ENCODE measurements at regions not wholly inside any gene's neighbourhood (a gene's known extent, or its start where the extent isn't known, plus 50 kb on each side); places are given as distances from the start of the nearest gene placed in this dataset.
"Not testable (repeated sequence)": the region's sequence is repeated elsewhere in the genome, so short reads cannot be mapped to it uniquely, and the experiment has no call there.

DNA sequence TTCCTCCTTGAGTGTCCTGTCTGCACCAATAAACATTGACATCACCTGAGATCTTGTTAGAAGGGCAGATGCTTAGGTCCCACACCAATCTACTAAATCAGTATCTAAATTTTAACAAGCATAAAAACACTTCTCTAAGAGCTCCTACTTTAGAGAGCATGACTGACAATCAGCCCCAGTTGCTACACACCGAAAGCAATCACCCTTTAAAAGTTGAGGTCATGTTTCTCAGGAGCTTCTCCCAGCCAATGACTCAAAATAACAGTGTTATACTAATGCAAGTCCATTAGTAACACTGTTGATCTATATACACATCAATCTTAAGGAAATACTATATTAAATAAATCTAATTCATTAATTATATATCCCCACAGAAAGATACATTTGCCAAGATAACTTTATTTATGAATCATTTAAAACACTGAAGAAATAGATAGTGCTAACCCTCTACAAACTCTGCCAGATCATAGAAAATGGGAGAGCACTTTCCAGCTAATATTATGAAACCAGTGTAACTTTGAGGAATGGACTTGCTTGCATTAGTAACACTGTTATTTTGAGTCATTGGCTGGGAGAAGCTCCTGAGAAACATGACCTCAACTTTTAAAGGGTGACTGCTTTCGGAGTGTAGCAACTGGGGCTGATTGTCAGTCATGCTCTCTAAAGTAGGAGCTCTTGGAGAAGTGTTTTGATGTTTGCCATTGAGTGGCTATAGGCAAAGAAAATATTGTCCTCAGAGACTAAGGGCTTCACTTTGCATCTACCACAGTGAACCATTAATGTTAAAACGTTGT lies 109.8 kb upstream of the HDX start:
- DNase-seq (ENCODE audit: low spot score), result no peak

- DNase-seq (ENCODE audit: low spot score), result no peak
These were observed 132.0 kb upstream of the HDX start for GRCh38 chrX:84634201-84634782.

- no peak for DNase-seq (ENCODE audit: low spot score)
These were observed 163.8 kb upstream of the HDX start for GRCh38 chrX:84666086-84666485.

DNA sequence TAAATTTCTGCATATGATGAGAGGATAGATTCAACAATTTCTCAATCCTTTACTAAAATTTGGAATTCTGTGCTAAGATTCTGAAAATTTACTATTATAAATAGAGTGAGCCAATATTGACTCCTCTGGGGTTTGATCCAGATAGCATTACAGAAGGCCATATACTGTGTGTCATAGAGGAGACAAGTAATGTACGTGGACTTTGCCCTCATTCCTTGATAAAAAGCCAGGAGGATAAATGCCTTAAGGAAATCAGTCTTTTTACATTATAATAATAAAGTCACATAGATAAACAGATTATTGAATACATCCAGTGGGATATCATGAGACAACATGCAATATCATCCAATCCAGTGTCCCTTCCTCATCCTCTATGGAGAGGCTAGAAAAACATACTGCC lies 188.0 kb upstream of the HDX start:
- DNase-seq (ENCODE audit: low spot score), result no peak

- peak; percentile 16 for DNase-seq (ENCODE audit: low spot score)
These were observed 207.7 kb upstream of the HDX start for GRCh38 chrX:84709987-84710386.

- peak; percentile 2 for DNase-seq (ENCODE audit: low spot score)
These were observed 208.4 kb upstream of the HDX start for GRCh38 chrX:84710611-84711010.

- peak; percentile 41 for DNase-seq (ENCODE audit: low spot score)
These were observed 210.4 kb upstream of the HDX start for GRCh38 chrX:84712621-84713020.

GRCh38 chrX:84715315-84715714 lies 213.1 kb upstream of the HDX start:
- DNase-seq (ENCODE audit: low spot score), result no peak

GRCh38 chrX:84717343-84717742 lies 215.1 kb upstream of the HDX start:
- no peak for DNase-seq (ENCODE audit: low spot score)

GRCh38 chrX:84721416-84721815 lies 219.2 kb upstream of the HDX start:
- no peak for DNase-seq (ENCODE audit: low spot score)

DNA sequence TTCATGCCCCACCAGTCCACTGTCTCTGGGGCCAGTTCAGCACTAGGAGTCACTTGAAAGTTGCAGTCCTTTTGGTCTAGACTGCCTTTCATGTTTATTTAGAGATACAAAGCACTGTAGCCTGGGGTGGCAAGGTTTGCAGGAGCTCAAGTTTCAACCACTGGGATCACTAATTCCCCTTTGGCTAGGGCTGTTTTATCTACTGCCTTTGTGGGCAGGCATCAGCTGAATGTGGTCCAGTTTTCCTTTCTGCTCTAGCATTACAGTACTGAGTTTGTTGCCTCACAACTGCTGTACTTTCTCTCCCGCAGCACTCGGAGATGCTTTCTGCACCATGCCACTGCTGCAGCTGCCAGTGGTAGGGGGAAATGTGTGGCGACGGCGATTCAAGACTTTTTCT lies 222.3 kb upstream of the HDX start:
- no peak for DNase-seq (ENCODE audit: low spot score)

GRCh38 chrX:84729408-84729807 lies 227.2 kb upstream of the HDX start:
- no peak for DNase-seq (ENCODE audit: low spot score)

DNA sequence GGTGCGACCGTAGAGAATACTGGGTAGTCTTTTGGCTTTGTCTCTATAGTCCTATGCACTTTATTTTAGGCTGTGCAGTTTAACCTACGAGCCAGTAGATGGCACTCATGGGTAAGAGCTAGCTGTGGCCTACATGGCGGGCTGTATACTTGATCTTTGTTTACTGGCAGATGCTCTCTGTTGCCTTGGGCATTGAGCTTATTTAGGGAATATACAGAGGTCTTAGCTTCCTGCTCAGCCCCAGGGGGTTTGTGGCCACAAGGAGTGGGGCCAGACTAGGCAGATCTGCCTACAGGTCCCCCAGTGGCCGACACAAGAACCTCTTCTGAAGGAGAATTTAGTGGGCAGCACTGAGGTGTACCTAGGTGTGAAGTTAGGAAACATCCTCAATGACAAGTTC lies 227.6 kb upstream of the HDX start:
- DNase-seq (ENCODE audit: low spot score), result peak; percentile 19

DNA sequence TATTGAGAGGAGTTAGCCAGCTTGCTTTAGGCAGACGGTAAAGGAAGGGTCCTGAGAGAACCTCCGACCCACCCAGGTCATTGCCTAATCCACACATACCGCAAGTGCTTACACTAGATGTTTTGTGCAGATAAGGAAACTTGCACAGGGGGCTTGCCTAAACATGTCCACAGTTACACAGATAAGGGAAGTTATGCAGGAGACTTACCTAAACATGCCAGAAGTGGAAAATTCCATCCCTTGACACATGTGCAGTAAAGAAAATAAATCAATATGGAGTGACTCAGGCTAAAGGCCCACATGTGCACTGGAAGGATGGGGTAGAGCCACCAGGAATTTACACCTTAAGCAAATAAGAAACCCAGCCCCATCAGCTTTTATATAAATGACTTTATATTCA lies 232.8 kb upstream of the HDX start:
- DNase-seq (ENCODE audit: low spot score), result peak; percentile 49

DNA sequence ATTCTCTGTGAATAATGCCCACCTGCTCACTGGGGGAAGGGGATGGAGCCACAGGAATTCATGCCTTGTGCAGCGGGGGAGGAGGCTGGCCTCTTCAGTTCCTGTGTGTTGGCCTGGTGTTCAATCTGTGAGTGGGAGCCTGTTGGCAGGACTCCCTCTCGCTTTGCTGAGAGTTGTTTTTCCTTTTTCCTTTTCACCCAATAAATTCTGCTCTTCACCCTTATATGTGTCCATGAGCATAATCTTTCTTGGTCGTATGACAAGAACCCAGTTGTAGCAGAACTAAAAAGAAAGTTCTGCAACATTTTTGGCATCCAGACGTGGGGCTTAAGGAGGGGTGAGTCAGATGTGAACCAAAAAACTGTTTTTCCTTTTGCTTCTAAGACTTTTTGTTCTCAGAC lies 235.2 kb upstream of the HDX start:
- peak; percentile 75 for DNase-seq (ENCODE audit: low spot score)

- no peak for DNase-seq (ENCODE audit: low spot score)
These were observed 245.3 kb upstream of the HDX start for GRCh38 chrX:84747516-84747915.

GRCh38 chrX:84748965-84749656 lies 246.9 kb upstream of the HDX start:
- DNase-seq (ENCODE audit: low spot score), result no peak

DNA sequence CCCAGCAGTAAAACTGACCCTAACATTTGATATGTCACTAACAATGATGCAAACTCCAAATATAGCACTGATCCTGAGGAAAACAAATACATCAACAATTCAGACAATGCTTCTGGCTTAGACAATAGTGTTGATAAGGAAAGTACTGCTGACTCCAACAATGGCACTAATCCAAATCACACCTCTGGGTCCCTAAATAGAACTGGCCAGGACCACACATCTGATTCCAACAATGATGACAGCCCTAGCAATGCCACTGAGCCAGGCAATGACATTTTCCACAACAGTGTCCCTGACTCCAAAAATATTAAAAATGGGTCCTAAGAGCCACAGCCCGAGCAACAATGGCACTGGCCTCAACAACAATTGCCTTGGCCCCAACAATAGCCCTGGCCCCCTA lies 243.1 kb upstream of the APOOL start:
- no peak for DNase-seq (ENCODE audit: low spot score)

DNA sequence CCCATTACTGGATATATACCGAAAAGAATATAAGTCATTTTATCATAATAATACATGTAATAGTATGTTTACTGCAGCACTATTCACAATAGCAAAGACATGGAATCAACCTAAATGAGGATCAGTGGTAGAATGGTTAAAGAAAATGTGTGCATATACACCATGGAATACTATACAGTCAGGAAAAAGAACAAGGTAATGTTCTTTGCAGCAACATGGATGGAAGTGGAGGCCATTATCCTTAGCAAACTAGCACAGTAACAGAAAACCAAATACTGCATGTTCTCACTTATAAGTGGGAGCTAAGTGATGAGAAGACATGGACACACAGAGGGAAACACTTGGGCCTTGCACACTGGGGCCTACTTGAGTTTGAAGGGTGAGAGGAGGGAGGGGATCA lies 207.4 kb upstream of the APOOL start:
- no peak for DNase-seq (ENCODE audit: low spot score)

GRCh38 chrX:84830836-84831235 lies 172.8 kb upstream of the APOOL start:
- DNase-seq (ENCODE audit: low spot score), result no peak

DNA sequence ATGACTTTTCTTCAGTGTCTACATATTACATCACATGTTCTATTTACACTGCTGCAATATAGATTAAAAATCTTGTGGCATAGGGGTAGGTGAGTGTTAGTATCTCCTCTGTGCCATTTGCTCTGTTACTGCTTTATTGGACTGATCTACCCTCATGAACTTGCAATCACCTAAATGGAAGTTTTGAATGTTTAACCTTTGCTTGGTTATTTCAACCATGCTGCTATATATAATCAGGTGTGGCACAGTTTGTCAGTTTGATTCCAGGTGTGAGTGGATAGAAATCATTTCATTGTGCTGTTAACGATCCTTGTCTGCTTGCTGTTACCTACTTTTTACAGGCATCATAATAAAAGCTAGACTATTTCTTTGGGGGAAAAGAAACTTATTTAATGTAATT lies 157.1 kb upstream of the APOOL start:
- not testable (repeated sequence) for DNase-seq (ENCODE audit: low spot score)

- not testable (repeated sequence) for DNase-seq (ENCODE audit: low spot score)
These were observed 152.5 kb upstream of the APOOL start for GRCh38 chrX:84851183-84851582.

DNA sequence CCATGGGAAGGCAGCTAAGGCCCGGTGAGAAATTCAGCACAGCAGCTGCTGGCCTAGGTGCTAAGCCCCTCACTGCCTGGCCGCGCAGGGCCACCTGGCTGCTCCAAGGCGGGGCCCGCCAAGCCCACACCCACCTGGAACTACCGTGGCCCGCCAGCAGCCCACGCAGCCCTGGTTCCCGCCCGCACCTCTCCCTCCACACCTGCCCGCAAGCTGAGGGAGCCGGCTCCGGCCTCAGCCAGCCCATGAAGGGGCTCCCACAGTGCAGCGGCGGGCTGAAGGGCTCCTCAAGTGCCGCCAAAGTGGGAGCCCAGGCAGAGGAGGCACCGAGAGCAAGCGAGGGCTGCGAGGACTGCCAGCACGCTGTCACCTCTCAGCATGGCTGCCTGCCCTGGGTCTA lies 146.9 kb upstream of the APOOL start:
- not testable (repeated sequence) for DNase-seq (ENCODE audit: low spot score)
